ENCODE measurements at regions not wholly inside any gene's neighbourhood (a gene's known extent, or its start where the extent isn't known, plus 50 kb on each side); places are given as distances from the start of the nearest gene placed in this dataset.
"Not testable (repeated sequence)": the region's sequence is repeated elsewhere in the genome, so short reads cannot be mapped to it uniquely, and the experiment has no call there.

GRCh38 chr12:89062996-89063395, 289.3 kb downstream of the DUSP6 start:
- DNase-seq (ENCODE audit: low spot score): no peak

- no peak for DNase-seq (ENCODE audit: low spot score)
These were observed 292.4 kb downstream of the DUSP6 start for GRCh38 chr12:89059721-89060541.

GRCh38 chr12:89059056-89059455, 293.2 kb downstream of the DUSP6 start:
- no peak for DNase-seq (ENCODE audit: low spot score)

DNA sequence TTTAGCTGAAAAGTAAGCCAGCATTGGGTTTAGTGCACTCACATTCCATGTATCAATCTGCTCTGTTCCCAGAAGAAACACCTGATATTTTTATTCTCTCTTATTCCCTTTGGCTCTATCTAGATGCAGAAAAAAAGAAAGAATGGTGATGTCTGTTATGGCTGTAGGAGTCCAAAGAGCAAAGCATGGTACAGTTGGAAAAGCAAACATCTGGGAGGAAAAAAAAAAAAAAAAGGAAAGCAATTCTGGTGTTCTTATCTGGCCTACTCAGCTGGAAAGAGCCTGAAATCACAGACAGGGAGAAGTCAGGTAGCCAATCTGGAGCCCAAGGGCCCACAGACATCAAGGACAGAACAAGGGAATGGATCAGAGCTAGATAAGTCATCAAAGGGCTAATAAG, 293.9 kb downstream of the DUSP6 start:
- DNase-seq (ENCODE audit: low spot score): no peak

DNA sequence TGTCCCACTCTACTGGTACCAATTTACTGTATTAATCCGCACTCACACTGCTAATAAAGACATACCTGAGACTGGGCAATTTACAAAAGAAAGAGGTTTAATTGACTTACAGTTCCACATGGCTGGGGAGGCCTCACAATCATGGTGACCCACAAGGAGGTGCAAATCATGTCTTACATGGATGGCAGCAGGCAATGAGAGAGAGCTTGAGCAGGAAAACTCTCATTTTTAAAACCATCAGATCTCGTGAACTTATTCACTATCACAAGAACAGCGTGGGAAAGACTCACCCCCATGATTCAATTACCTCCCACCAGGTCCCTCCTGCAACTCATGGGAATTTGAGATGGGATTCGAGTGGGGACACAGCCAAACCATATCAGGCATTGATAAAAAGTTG, 298.5 kb downstream of the DUSP6 start:
- not testable (repeated sequence) for DNase-seq (ENCODE audit: low spot score)

DNA sequence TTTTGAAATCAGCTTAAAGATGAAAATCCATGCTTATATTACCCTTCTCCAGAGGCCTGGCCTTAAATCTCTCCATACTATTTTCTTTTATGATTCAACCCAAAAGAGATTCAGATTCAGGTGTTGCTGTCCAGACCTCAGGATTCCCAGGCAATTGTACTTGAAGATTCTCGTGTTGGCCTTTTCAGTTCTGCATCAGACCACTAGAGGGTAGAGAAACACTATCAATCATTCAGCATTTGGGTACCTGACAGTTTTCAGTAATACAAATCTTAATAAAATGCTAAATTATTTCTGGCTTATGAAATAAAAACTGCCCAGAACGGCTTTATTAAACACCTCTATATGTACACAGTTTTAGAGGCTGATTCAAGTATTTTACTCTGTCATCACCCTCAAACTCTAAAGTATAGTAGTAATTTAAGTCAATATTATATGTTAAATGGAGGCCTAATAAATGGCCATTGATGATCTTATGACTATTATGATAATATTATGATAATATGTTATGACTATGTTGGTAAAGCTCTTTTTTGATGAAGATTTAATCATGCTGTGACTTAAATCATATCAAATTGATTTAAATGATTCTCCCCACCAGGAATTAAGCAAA, 301.1 kb downstream of the DUSP6 start:
- no peak for DNase-seq (ENCODE audit: low spot score)

DNA sequence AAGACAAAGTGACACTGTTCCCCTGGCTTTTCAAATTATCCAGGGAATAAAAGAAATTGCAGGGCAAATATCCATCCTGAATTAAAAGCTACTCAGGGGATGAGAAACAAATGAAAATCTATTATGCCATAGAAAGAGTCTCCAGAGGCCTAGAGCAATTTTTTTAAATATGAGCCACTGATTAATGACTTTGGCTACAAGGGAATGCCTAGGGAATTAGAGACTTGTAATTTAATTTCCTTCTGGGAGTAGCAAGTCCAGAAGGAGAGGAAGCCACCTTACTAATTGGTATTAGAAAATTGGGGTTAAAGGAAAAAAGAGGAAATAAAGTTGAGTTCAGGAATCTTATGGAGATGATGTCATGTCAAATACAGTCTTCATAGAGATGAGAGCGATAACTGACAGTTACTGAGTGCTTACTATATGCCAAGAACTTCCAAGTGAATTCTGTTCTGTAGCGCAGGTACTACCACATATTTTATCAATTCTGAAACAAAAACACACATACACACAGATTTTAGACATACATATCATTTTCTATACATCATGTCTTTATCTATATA, 304.4 kb downstream of the DUSP6 start:
- no peak for DNase-seq (ENCODE audit: low spot score)

GRCh38 chr12:89041078-89041477, 311.2 kb downstream of the DUSP6 start:
- DNase-seq (ENCODE audit: low spot score): no peak

DNA sequence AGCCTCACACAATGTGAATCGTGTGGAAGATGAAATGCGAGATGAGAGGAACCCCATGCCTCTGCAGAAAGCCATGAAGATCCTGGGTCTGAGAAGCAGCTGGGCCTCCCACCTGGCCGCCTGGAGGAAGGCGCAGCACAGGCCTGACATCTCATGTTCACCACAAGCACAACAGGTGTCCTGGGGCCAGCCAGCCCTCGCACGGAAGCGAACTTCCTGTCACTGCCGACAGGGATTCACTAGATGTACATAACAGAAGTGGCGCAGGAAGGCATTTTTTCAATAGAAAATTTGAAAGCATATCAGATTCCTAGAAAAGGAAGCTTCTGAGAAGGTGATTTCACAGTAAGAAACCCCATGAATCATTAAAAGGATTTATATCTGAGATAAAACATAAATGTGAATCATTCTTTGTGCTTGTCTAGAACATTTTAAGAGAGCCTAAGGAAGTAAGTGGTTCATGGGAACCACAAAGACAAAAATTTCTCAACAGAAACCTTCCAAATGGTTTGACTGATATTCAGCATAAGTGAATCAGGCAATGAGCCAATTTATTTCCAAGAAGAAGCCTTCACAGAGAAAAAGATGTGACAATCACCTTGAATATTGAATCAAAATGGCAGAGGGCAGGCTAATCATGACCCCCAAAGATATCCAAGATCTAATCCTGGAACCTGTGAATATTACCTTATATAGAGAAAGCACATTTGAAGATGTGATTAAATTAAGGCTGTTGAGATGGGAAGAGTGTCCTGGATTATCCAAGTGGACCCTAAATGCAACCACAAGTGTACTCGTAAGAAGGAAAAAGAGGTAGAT, 311.9 kb downstream of the DUSP6 start:
- DNase-seq (ENCODE audit: low spot score): no peak

DNA sequence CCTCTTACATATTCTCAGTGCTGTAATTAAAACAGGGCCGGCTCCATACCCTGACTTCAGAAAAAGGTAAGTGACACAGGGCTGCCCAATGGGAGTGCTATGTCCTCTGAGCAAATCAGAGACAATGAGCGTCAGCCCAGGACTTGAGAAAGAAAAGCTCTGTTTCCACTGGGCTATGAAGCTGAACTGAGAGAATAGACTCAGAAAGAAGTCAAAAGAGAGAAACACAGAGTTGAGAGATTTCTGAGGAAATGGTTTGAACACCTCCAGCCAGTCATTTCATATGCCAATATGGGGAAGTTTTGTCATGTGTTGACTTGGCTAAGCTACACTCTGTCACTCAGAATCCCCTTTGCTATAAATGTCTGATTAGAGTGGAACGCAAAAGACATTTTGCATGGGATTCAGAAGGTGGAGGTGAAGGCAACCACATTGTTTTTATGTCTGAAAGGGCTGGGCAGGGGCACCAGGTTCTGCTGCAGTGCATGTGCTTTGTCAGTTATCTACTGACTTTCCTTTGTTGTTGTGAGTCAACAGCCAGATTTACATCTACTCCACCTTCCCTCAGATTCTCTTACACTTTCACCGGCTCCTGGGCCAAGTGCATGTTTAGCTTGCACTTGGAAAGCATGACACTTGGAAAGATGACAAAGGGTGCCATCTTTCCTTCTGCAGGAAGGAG, 313.3 kb downstream of the DUSP6 start:
- DNase-seq (ENCODE audit: low spot score): no peak

- no peak for DNase-seq (ENCODE audit: low spot score)
These were observed 319.2 kb downstream of the DUSP6 start for GRCh38 chr12:89033062-89033461.

- no peak for DNase-seq (ENCODE audit: low spot score)
These were observed 322.3 kb downstream of the DUSP6 start for GRCh38 chr12:89029961-89030360.

GRCh38 chr12:89024580-89024979, 327.7 kb downstream of the DUSP6 start:
- no peak for DNase-seq (ENCODE audit: low spot score)

- DNase-seq (ENCODE audit: low spot score): no peak
These were observed 328.4 kb downstream of the DUSP6 start for GRCh38 chr12:89023936-89024335.

DNA sequence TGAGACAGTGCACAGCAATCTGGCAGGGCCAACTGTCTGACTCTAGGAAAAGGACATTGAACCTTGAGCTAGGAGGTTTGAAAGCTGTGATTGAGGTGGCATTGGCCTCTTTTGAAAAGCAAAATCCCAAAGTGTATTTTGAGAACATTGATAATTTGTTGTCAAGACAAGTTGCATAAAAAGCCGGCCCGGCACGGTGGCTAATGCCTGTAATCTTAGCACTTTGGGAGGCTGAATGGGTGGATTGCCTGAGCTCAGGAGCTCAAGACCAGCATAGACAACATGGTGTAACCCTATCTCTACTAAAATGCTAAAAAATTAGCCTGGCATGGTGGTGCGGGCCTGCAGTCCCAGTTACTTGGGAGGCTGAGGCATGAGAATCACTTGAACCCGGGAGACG, 331.6 kb downstream of the DUSP6 start:
- DNase-seq (ENCODE audit: low spot score): no peak

DNA sequence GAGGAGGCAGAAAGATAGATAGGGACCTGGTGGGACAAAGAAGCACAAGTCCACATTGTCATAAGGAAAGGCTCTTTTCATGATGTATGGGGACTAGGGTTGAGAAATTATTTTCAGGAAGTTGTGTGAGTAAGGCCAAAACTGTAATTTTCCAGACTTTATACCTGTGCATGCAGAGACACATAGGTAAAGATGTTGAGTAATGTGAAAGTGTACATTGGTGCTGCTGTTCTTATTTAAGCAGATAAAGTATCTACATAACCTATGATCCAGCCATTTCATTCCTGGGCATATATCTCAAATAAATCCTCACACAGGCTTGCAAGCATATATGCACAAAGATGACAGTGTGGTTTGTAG, 332.2 kb downstream of the DUSP6 start:
- no peak for DNase-seq (ENCODE audit: low spot score)

DNA sequence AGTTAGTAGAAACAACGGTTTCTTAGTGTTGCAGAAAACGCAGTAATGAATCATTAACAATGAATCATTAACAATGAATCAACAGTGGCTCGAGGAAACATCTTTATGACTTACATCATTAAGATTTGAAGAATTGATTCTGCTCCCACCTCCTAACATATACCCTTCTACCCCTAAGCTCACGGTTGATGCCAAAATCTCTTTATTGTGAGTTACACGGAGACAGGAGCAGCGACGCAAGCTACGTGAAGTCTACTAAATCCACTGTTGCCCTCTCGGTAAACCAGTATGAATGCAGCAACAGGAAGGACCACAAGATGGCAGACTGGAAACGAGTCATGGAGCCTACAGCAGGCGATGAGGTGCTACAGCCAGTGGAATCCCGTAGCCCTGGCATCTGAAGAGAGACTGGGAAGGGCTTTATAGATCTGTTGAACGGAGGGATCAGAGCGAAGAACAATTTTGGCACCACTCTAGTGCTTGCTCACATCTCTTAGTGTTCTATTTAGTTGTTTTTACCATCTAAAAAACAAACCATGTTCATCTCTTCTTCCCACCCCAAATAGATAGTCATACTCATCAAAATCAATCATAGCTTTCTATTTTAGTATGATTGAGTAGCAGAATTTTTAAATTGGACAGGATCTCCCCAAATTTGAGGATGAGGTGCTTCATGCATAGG, 332.7 kb downstream of the DUSP6 start:
- peak; percentile 74 for DNase-seq (ENCODE audit: low spot score)

- DNase-seq (ENCODE audit: low spot score): no peak
These were observed 335.1 kb downstream of the DUSP6 start for GRCh38 chr12:89016970-89017778.

DNA sequence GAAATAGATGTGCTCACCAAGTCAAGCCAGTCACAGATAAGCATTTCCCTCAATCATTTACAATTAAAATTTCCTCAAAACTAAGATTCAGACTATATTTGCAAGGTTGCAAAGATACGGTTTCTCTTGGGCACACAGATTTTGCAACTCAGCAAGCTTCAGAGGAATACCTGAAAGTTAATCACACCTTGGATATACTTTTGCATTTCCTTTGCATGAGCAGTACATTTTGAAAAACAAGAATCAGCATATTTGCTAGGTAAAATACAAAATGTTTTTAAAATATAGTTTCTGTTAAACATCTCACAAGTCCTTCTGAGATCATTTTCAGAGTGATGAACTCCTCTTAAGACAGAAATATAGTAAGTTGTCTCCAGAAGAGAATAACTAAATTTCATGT, 336.9 kb downstream of the DUSP6 start:
- DNase-seq (ENCODE audit: low spot score): no peak

DNA sequence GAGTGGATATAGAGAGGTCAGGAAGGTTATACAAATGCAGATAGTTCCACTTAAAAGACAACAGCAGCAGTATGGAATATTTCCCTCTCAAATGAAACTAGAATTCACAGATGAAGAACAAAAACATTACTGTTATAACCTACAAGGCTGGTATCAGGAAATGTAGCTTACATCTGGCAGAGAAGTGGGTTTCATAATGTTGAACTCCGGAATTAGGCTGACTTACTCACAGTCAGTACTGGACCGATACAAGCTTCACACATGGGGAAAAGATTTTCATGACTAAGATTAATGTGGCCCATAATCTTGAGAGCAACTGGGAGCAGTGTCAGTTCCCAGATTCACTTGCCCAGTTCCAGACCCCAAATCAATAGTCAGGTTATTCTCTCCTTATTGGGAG, 353.9 kb downstream of the DUSP6 start:
- DNase-seq (ENCODE audit: low spot score): no peak
